ENCODE measurements at regions not wholly inside any gene's neighbourhood (a gene's known extent, or its start where the extent isn't known, plus 50 kb on each side); places are given as distances from the start of the nearest gene placed in this dataset.
"Not testable (repeated sequence)": the region's sequence is repeated elsewhere in the genome, so short reads cannot be mapped to it uniquely, and the experiment has no call there.

- H3K27me3 ChIP-seq (ENCODE audit: control insufficient read depth in 1 of 2, insufficient read depth in 2 of 2, low read length in 2 of 2); POLR2A ChIA-PET; CTCF ChIA-PET (ENCODE audit: low intra/inter-chr PET ratio, low total read pairs); in situ Hi-C loops (cut with HindIII; ENCODE audit: extremely low pct_ligation_motif_present, low pct_unique_long_range_greater_than_20kb); H3K79me2 ChIP-seq (ENCODE audit: insufficient read depth, low read length); H3K4me1 ChIP-seq (ENCODE audit: insufficient read depth, low read length); BruUV-seq (replicated peaks); H3K9ac ChIP-seq (ENCODE audit: insufficient read depth, low read depth, low read length); H3K4me3 ChIP-seq (replicated peaks in 1 of 3; ENCODE audit: insufficient read depth in 1 of 3, low read depth in 2 of 3, low read length in 3 of 3); H3K36me3 ChIP-seq (replicated peaks in 1 of 2; ENCODE audit: control insufficient read depth in 1 of 2, insufficient read depth in 2 of 2, low read length in 2 of 2); DNase-seq (ENCODE audit: low spot score); FAIRE-seq; ATAC-seq; intact Hi-C loops (cut with micrococcal nuclease; ENCODE audit: unreplicated experiment); H3K27ac ChIP-seq (ENCODE audit: extremely low read length, insufficient read depth, low read length); H3K4me2 ChIP-seq (ENCODE audit: low read depth, low read length); H2AFZ ChIP-seq (ENCODE audit: low read length); H4K20me1 ChIP-seq (ENCODE audit: insufficient read depth, low read length); H3K9me3 ChIP-seq (ENCODE audit: low read length): not testable (repeated sequence)
- WGBS (ENCODE audit: low lambda C conversion rate) = 12% methylated on average over 8 of the region's 8 CpGs
Observed at GRCh38 chr2:132287910-132288309, 126.2 kb upstream of the ANKRD30BL start.

DNA sequence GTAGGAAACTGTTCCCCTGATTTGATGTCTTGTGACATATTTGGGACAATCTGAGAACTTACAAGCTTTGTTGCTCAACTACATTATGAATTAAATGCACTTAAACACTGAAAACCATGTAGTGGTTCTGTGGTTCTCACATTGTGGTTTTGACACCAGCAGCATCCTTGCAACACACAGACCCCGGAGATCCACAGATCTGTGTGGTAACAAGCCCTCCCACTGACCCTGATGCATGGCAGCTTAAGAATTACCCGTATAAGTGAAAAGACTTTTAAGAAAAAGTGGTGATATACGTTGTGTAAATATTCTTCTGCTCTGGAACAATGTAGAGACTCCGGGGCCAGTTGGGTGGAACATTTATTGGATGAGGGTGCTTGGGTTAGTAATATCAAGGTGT, 127.4 kb upstream of the ANKRD30BL start:
- ATAC-seq; intact Hi-C loops (cut with micrococcal nuclease; ENCODE audit: unreplicated experiment); H2AFZ ChIP-seq (ENCODE audit: low read length); H3K27me3 ChIP-seq (ENCODE audit: control insufficient read depth in 1 of 2, insufficient read depth in 2 of 2, low read length in 2 of 2); H4K20me1 ChIP-seq (ENCODE audit: insufficient read depth, low read length); H3K4me2 ChIP-seq (ENCODE audit: low read depth, low read length); H3K36me3 ChIP-seq (replicated peaks in 1 of 2; ENCODE audit: control insufficient read depth in 1 of 2, insufficient read depth in 2 of 2, low read length in 2 of 2); BruUV-seq (replicated peaks); H3K79me2 ChIP-seq (ENCODE audit: insufficient read depth, low read length); DNase-seq (ENCODE audit: low spot score); FAIRE-seq; H3K9me3 ChIP-seq (ENCODE audit: low read length); POLR2A ChIA-PET; H3K4me3 ChIP-seq (replicated peaks in 1 of 3; ENCODE audit: insufficient read depth in 1 of 3, low read depth in 2 of 3, low read length in 3 of 3); H3K9ac ChIP-seq (ENCODE audit: insufficient read depth, low read depth, low read length); H3K4me1 ChIP-seq (ENCODE audit: insufficient read depth, low read length); in situ Hi-C loops (cut with HindIII; ENCODE audit: extremely low pct_ligation_motif_present, low pct_unique_long_range_greater_than_20kb); CTCF ChIA-PET (ENCODE audit: low intra/inter-chr PET ratio, low total read pairs); H3K27ac ChIP-seq (ENCODE audit: extremely low read length, insufficient read depth, low read length): not testable (repeated sequence)
- WGBS (ENCODE audit: low lambda C conversion rate) = 16% methylated on average over 4 of the region's 4 CpGs

GRCh38 chr2:132289812-132290211, 126.8 kb upstream of the GPR39 start:
- H3K4me1 ChIP-seq (ENCODE audit: insufficient read depth, low read length); H3K4me2 ChIP-seq (ENCODE audit: low read depth, low read length); H3K4me3 ChIP-seq (replicated peaks in 1 of 3; ENCODE audit: insufficient read depth in 1 of 3, low read depth in 2 of 3, low read length in 3 of 3); FAIRE-seq; H3K27me3 ChIP-seq (ENCODE audit: control insufficient read depth in 1 of 2, insufficient read depth in 2 of 2, low read length in 2 of 2); POLR2A ChIA-PET; BruUV-seq (replicated peaks); H3K27ac ChIP-seq (ENCODE audit: extremely low read length, insufficient read depth, low read length); H2AFZ ChIP-seq (ENCODE audit: low read length); H3K9ac ChIP-seq (ENCODE audit: insufficient read depth, low read depth, low read length); H3K79me2 ChIP-seq (ENCODE audit: insufficient read depth, low read length); DNase-seq (ENCODE audit: low spot score); H3K9me3 ChIP-seq (ENCODE audit: low read length); ATAC-seq; H3K36me3 ChIP-seq (replicated peaks in 1 of 2; ENCODE audit: control insufficient read depth in 1 of 2, insufficient read depth in 2 of 2, low read length in 2 of 2); in situ Hi-C loops (cut with HindIII; ENCODE audit: extremely low pct_ligation_motif_present, low pct_unique_long_range_greater_than_20kb); H4K20me1 ChIP-seq (ENCODE audit: insufficient read depth, low read length); intact Hi-C loops (cut with micrococcal nuclease; ENCODE audit: unreplicated experiment); CTCF ChIA-PET (ENCODE audit: low intra/inter-chr PET ratio, low total read pairs): not testable (repeated sequence)
- WGBS (ENCODE audit: low lambda C conversion rate) = 42% methylated on average over 6 of the region's 6 CpGs

- H3K9ac ChIP-seq (ENCODE audit: insufficient read depth, low read depth, low read length); H3K9me3 ChIP-seq (ENCODE audit: low read length); DNase-seq (ENCODE audit: low spot score); H3K79me2 ChIP-seq (ENCODE audit: insufficient read depth, low read length); H3K27ac ChIP-seq (ENCODE audit: extremely low read length, insufficient read depth, low read length); H4K20me1 ChIP-seq (ENCODE audit: insufficient read depth, low read length); POLR2A ChIA-PET; H3K36me3 ChIP-seq (replicated peaks in 1 of 2; ENCODE audit: control insufficient read depth in 1 of 2, insufficient read depth in 2 of 2, low read length in 2 of 2); BruUV-seq (replicated peaks); intact Hi-C loops (cut with micrococcal nuclease; ENCODE audit: unreplicated experiment); H3K27me3 ChIP-seq (ENCODE audit: control insufficient read depth in 1 of 2, insufficient read depth in 2 of 2, low read length in 2 of 2); in situ Hi-C loops (cut with HindIII; ENCODE audit: extremely low pct_ligation_motif_present, low pct_unique_long_range_greater_than_20kb); H2AFZ ChIP-seq (ENCODE audit: low read length); FAIRE-seq; CTCF ChIA-PET (ENCODE audit: low intra/inter-chr PET ratio, low total read pairs); H3K4me1 ChIP-seq (ENCODE audit: insufficient read depth, low read length): not testable (repeated sequence)
- ATAC-seq = peak; percentile 59; the same call in 1 of the 3 replicates
- Histone ChIP-seq H3K4me2 (ENCODE audit: low read depth, low read length) (peak overlapping the region; percentile 18; the same call in 1 of the 2 replicates), H3K4me3 (replicated peaks in 1 of 3; ENCODE audit: insufficient read depth in 1 of 3, low read depth in 2 of 3, low read length in 3 of 3) (peak overlapping the region in 1 of 3 experiments; percentile 21; a peak in 1 of 6 replicates)
- WGBS (ENCODE audit: low lambda C conversion rate) = 1% methylated on average over 2 of the region's 2 CpGs
Observed at GRCh38 chr2:132300592-132301378, 115.8 kb upstream of the GPR39 start.
